ENCODE measurements at regions not wholly inside any gene's neighbourhood (a gene's known extent, or its start where the extent isn't known, plus 50 kb on each side); places are given as distances from the start of the nearest gene placed in this dataset.

- no peak overlapping the region for H3K4me3 ChIP-seq (ENCODE audit: low read depth, low read length)
- TF ChIP-seq, protein P1, sequence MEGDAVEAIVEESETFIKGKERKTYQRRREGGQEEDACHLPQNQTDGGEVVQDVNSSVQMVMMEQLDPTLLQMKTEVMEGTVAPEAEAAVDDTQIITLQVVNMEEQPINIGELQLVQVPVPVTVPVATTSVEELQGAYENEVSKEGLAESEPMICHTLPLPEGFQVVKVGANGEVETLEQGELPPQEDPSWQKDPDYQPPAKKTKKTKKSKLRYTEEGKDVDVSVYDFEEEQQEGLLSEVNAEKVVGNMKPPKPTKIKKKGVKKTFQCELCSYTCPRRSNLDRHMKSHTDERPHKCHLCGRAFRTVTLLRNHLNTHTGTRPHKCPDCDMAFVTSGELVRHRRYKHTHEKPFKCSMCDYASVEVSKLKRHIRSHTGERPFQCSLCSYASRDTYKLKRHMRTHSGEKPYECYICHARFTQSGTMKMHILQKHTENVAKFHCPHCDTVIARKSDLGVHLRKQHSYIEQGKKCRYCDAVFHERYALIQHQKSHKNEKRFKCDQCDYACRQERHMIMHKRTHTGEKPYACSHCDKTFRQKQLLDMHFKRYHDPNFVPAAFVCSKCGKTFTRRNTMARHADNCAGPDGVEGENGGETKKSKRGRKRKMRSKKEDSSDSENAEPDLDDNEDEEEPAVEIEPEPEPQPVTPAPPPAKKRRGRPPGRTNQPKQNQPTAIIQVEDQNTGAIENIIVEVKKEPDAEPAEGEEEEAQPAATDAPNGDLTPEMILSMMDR (IDR thresholded peaks at IDR 0.05; ENCODE audit: borderline replicate concordance, insufficient read depth, low read depth, low read length) = no peak
These were observed 99.4 kb upstream of the DRD2 start for GRCh38 chr11:113574586-113574985.

- TF ChIP-seq, protein P1 (IDR thresholded peaks at IDR 0.05; ENCODE audit: borderline replicate concordance, insufficient read depth, low read depth, low read length) = no peak
- H3K4me3 ChIP-seq (ENCODE audit: low read depth, low read length) = no peak overlapping the region
These were observed 99.0 kb upstream of the DRD2 start for GRCh38 chr11:113574171-113574570.

DNA sequence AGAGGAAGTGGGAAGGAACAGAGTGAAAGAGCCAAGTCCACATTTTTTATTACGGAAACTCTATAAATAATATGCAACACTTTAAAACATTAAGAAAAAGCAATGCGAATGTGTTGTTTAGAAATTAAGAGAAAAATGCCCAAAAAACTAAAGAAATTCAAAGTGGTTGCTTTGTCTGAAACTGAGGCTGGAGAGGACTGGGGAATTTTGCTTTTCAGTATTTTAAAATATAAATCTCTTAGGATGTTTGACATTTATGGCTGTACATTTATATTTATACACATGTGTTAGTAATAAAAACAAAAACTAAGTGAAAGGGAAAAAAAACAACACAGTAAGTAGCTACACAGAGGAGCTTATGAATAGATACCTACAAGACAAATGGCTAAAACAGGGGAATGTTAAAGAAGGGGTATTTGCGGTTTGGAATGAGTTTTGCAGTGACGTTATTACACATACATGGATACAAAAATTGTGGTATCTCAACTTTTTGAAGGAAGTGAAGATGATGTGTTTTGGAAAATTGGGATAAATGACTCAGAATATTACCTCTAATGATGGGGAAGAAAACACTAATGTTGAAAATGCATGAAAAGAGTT lies 97.0 kb upstream of the DRD2 start:
- TF ChIP-seq, protein P1 (IDR thresholded peaks at IDR 0.05; ENCODE audit: borderline replicate concordance, insufficient read depth, low read depth, low read length) = no peak

GRCh38 chr11:113571531-113571930 lies 96.3 kb upstream of the DRD2 start:
- TF ChIP-seq, protein P1 (IDR thresholded peaks at IDR 0.05; ENCODE audit: borderline replicate concordance, insufficient read depth, low read depth, low read length) = no peak

More for the DNA sequence above, 97.0 kb upstream of the DRD2 start:
- H3K4me3 ChIP-seq (ENCODE audit: low read depth, low read length) = no peak overlapping the region

GRCh38 chr11:113570906-113571305 lies 95.7 kb upstream of the DRD2 start:
- no peak overlapping the region for H3K4me3 ChIP-seq (ENCODE audit: low read depth, low read length)
- TF ChIP-seq, protein P1 (IDR thresholded peaks at IDR 0.05; ENCODE audit: borderline replicate concordance, insufficient read depth, low read depth, low read length) = no peak

More at GRCh38 chr11:113571531-113571930, 96.3 kb upstream of the DRD2 start:
- no peak overlapping the region for H3K4me3 ChIP-seq (ENCODE audit: low read depth, low read length)

DNA sequence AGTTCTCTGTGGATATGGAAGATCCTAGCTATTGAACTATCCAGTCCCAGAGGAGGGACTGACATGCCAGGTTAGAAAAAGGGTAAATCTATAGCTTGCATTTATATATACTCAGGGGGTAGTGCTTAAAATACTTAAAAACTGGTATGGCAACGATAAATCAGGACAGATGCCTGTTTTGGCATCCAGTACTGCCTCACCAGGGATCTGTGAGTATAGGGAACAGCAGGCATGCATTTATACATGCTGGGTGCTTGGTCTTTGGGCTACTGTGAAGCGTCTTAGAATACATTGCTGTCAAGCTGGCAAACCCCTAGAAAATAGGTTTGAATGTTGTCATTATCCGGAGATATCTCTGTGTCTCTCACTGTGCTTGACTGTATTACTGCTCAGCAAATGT lies 94.2 kb upstream of the DRD2 start:
- no peak overlapping the region for H3K4me3 ChIP-seq (ENCODE audit: low read depth, low read length)
- TF ChIP-seq, protein P1 (IDR thresholded peaks at IDR 0.05; ENCODE audit: borderline replicate concordance, insufficient read depth, low read depth, low read length) = no peak

DNA sequence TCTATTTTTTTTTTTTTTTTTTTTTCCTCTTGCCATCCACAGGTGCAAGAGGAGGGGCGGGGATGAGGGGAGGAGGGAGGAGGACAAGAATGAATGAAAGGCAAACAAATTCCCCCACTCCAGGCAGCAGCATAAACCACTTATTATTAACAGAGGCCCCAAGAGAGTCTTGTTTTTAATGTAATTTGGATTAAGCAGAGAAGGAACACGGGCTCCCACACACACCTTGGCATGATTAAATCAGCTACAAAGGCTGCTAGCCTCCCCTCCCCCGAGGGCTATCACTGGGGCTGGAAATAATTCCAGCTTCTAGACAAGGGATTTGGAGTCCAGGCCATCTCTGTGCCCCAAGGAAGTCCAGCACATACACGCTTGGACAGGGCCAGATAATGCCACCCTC lies 93.4 kb upstream of the DRD2 start:
- no peak overlapping the region for H3K4me3 ChIP-seq (ENCODE audit: low read depth, low read length)
- TF ChIP-seq, protein P1 (IDR thresholded peaks at IDR 0.05; ENCODE audit: borderline replicate concordance, insufficient read depth, low read depth, low read length) = no peak
